HepG2 (cell line): ENCODE measurements at regions not wholly inside any gene's neighbourhood (a gene's known extent, or its start where the extent isn't known, plus 50 kb on each side); places are given as distances from the start of the nearest gene placed in this dataset.

ENCODE experiments used
- ARID5B ChIP-seq: IDR thresholded peaks from 2 replicates; pipeline ENCODE4 v1.4.0; 2020; ENCODE audit warnings: mild to moderate bottlenecking, missing genetic modification reagents
- ATF5 ChIP-seq: sonication (generic); formaldehyde crosslinking; IDR thresholded peaks from 2 replicates; pipeline ENCODE4 v1.4.0; 2020; ENCODE audit warnings: mild to moderate bottlenecking, low read depth, missing genetic modification reagents
- CBX5 ChIP-seq: sonication (generic); formaldehyde crosslinking; IDR thresholded peaks from 2 replicates; pipeline ENCODE4 v1.4.0; 2020; ENCODE audit warnings: missing genetic modification reagents, borderline replicate concordance
- PRDM4 ChIP-seq: sonication (generic); formaldehyde crosslinking; IDR thresholded peaks from 2 replicates; pipeline ENCODE4 v1.9.0; 2021; ENCODE audit warnings: missing genetic modification reagents, borderline replicate concordance
- TEF ChIP-seq: sonication (generic); formaldehyde crosslinking; IDR thresholded peaks from 2 replicates; pipeline ENCODE4 v1.5.0; 2020; ENCODE audit warnings: missing genetic modification reagents
- TOPORS ChIP-seq: sonication (generic); formaldehyde crosslinking; IDR thresholded peaks from 2 replicates; pipeline ENCODE4 v1.8.0; 2023; ENCODE audit warnings: mild to moderate bottlenecking, missing genetic modification reagents
- ZBTB40 ChIP-seq, 2 experiments: fragments of 450-650 bp in 1 of 2; sonication (generic) in 1 of 2; formaldehyde crosslinking in 1 of 2; IDR thresholded peaks; 2 replicates each; pipeline versions ENCODE4 v1.6.1 to v1.8.0; 2016 to 2022; ENCODE audit warnings: antibody characterized with exemption in 1 of 2, mild to moderate bottlenecking in 1 of 2, missing genetic modification reagents in 1 of 2
- ZNF276 ChIP-seq: sonication (generic); formaldehyde crosslinking; IDR thresholded peaks from 2 replicates; pipeline ENCODE4 v1.4.0; 2020; ENCODE audit warnings: mild to moderate bottlenecking, low read depth, missing genetic modification reagents
- ZNF577 ChIP-seq: sonication (generic); formaldehyde crosslinking; IDR thresholded peaks from 2 replicates; pipeline ENCODE4 v1.4.0; 2020; ENCODE audit warnings: mild to moderate bottlenecking, low read depth, missing genetic modification reagents, borderline replicate concordance
- ZNF7 ChIP-seq: IDR thresholded peaks from 2 replicates; pipeline ENCODE4 v1.6.1; 2016; ENCODE audit warnings: missing biosample characterization, missing genetic modification reagents

GRCh38 chr12:68529869-68530268, 80.8 kb upstream of the RAP1B start (continued):
- no peak for TF ChIP-seq ZNF276 (CRISPR knock-in tag)
- TF ChIP-seq TEF (CRISPR knock-in tag): no peak
- no peak for TF ChIP-seq ZBTB40 (IDR thresholded peaks at IDR 0.05)
- no peak for TF ChIP-seq ZBTB40 (CRISPR knock-in tag; IDR thresholded peaks at IDR 0.05)
- no peak for TF ChIP-seq ARID5B
- TF ChIP-seq ZNF7: no peak
- no peak for TF ChIP-seq ZNF577 (CRISPR knock-in tag)
- no peak for TF ChIP-seq CBX5 (CRISPR knock-in tag)
- no peak for TF ChIP-seq ATF5 (CRISPR knock-in tag)
- no peak for TF ChIP-seq PRDM4 (CRISPR knock-in tag)
- TF ChIP-seq TOPORS: no peak
